Endothelial cell of umbilical vein (primary cell): ENCODE measurements at regions not wholly inside any gene's neighbourhood (a gene's known extent, or its start where the extent isn't known, plus 50 kb on each side); places are given as distances from the start of the nearest gene placed in this dataset.

Source experiments
- BruUV-seq: library from RNA; stranded (reverse); fragments of 400-500 nt; replicated peaks from 2 replicates; lab custom pipeline; 2021; lab: Mats Ljungman, UMichigan
- CTCF ChIA-PET: fragments of 300-600, 350-600 bp; sonication (Branson Sonifier 250); formaldehyde crosslinking; loops from one replicate; lab custom pipeline; 2021; ENCODE audit warnings: antibody characterized with exemption, inconsistent platforms; lab: Charles Lee
- POLR2A ChIA-PET: fragments of 300-600, 350-600 bp; sonication (Branson Sonifier 250); formaldehyde crosslinking; loops from one replicate; lab custom pipeline; 2021; ENCODE audit warnings: antibody characterized with exemption, inconsistent platforms; lab: Charles Lee
- DNase-seq: peaks from one replicate; pipeline ENCODE4 v3.0.0-alpha.2; 2011; ENCODE audit warnings: low read depth, low spot score
- FAIRE-seq: peaks from 2 replicates; lab custom pipeline; 2011; peaks lifted over from hg19 to GRCh38; lab: Jason Lieb, UNC
- H2AFZ ChIP-seq: 2 replicates; pipeline ENCODE4 v1.6.0; 2012; ENCODE audit warnings: low read depth, low read length, control low read depth, inconsistent platforms
- H3K27ac ChIP-seq: 2 replicates; pipeline ENCODE4 v1.5.1; 2011; ENCODE audit warnings: low read depth, mild to moderate bottlenecking, control low read depth, low read length, moderate library complexity; ENCODE audit not compliant: insufficient read depth
- H3K27me3 ChIP-seq, 2 experiments: 2 replicates each; pipeline versions ENCODE4 v1.6.0 to v1.6.1; 2011; ENCODE audit warnings: low read length in 2 of 2, mixed read lengths in 1 of 2; ENCODE audit not compliant: control insufficient read depth in 2 of 2, insufficient read depth in 2 of 2
- H3K36me3 ChIP-seq, 2 experiments: 2 replicates in 1 of 2; 3 replicates in 1 of 2; pipeline ENCODE4 v1.5.1; 2011; ENCODE audit warnings: low read length in 2 of 2, mild to moderate bottlenecking in 1 of 2, moderate library complexity in 1 of 2; ENCODE audit not compliant: control insufficient read depth in 2 of 2, insufficient read depth in 2 of 2; ENCODE audit errors: extremely low read depth in 1 of 2
- H3K4me1 ChIP-seq: 3 replicates; pipeline ENCODE4 v1.5.1; 2011; ENCODE audit warnings: mild to moderate bottlenecking, low read length; ENCODE audit not compliant: control insufficient read depth, insufficient read depth; ENCODE audit errors: extremely low read depth
- H3K4me2 ChIP-seq: 2 replicates; pipeline ENCODE4 v1.6.1; 2011; ENCODE audit warnings: low read length, control low read depth, mixed read lengths; ENCODE audit not compliant: insufficient read depth
- H3K4me3 ChIP-seq, 3 experiments: fragments of 200-600 bp in 1 of 3; sonication (generic), shearing (Covaris generic) in 1 of 3; replicated peaks in 1 of 3; 2 replicates each; pipeline ENCODE4 v1.5.1; 2011 to 2016; ENCODE audit warnings: control low read depth in 3 of 3, low read length in 3 of 3, mild to moderate bottlenecking in 2 of 3, inconsistent platforms in 1 of 3, low read depth in 1 of 3, moderate library complexity in 1 of 3; ENCODE audit not compliant: insufficient read depth in 1 of 3
- H3K79me2 ChIP-seq: 2 replicates; pipeline ENCODE4 v1.6.0; 2012; ENCODE audit warnings: low read length, inconsistent platforms; ENCODE audit not compliant: control insufficient read depth, insufficient read depth
- H3K9ac ChIP-seq: replicated peaks from 2 replicates; pipeline ENCODE3; 2011; ENCODE audit warnings: low read length, control low read depth; ENCODE audit not compliant: insufficient read depth; ENCODE audit errors: extremely low read depth
- H3K9me1 ChIP-seq: replicated peaks from 3 replicates; pipeline ENCODE4 v1.6.0; 2011; ENCODE audit warnings: mild to moderate bottlenecking, low read length; ENCODE audit not compliant: control insufficient read depth, insufficient read depth; ENCODE audit errors: extremely low read depth
- H3K9me3 ChIP-seq: replicated peaks from 2 replicates; pipeline ENCODE4 v1.5.1; 2012; ENCODE audit warnings: low read length, inconsistent platforms; ENCODE audit not compliant: control insufficient read depth, insufficient read depth
- H4K20me1 ChIP-seq: replicated peaks from 2 replicates; pipeline ENCODE3; 2011; ENCODE audit warnings: mild to moderate bottlenecking, low read length; ENCODE audit not compliant: control insufficient read depth, insufficient read depth; ENCODE audit errors: extremely low read depth
- FOS ChIP-seq: IDR thresholded peaks from 2 replicates; pipeline ENCODE4 v1.6.1; 2011; ENCODE audit warnings: mild to moderate bottlenecking, low read length, moderate library complexity, borderline replicate concordance; ENCODE audit not compliant: insufficient read depth
- GATA2 ChIP-seq: IDR thresholded peaks from 2 replicates; pipeline ENCODE4 v1.7.0; 2011; ENCODE audit warnings: low read depth, mild to moderate bottlenecking, moderate library complexity, mixed read lengths, low read length; ENCODE audit not compliant: insufficient read length, insufficient read depth
- JUN ChIP-seq: IDR thresholded peaks from 2 replicates; pipeline ENCODE4 v1.6.1; 2011; ENCODE audit warnings: borderline replicate concordance, low read depth; ENCODE audit not compliant: insufficient read length, insufficient read depth
- MYC ChIP-seq: IDR thresholded peaks from one replicate; pipeline ENCODE4 v1.6.1; 2011; ENCODE audit warnings: mild to moderate bottlenecking, low read depth, low read length
- POLR2A ChIP-seq: IDR thresholded peaks from 2 replicates; pipeline ENCODE4 v1.6.1; 2012; ENCODE audit warnings: low read depth, mild to moderate bottlenecking, control low read depth, low read length
- dilution Hi-C: fragments of 300-500 bp; cut with MboI; formaldehyde crosslinking; loops from one replicate; pipeline ENCODE4 v1.15.0; 2019; ENCODE audit warnings: low sequenced_read_pairs; ENCODE audit not compliant: extremely low pct_ligation_motif_present
- intact Hi-C: fragments of 100-400 bp; cut with micrococcal nuclease; formaldehyde crosslinking; loops from one replicate; pipeline ENCODE4 v1.10.0; 2022
- TF ChIP-seq, protein P1 (sequence below): IDR thresholded peaks from 2 replicates; pipeline ENCODE4 v1.6.1; 2011; ENCODE audit not compliant: insufficient read depth, insufficient read length
- TF ChIP-seq, protein P2 (sequence below), 2 donors: IDR thresholded peaks; 1 replicate in 1 of 2; 2 replicates in 1 of 2; pipeline ENCODE4 v1.5.1; 2011; ENCODE audit warnings: low read length in 2 of 2, mild to moderate bottlenecking in 2 of 2, moderate library complexity in 2 of 2, control low read depth in 1 of 2, inconsistent platforms in 1 of 2, low read depth in 1 of 2; ENCODE audit not compliant: insufficient read depth in 1 of 2; ENCODE audit errors: extremely low read depth in 1 of 2

DNA sequence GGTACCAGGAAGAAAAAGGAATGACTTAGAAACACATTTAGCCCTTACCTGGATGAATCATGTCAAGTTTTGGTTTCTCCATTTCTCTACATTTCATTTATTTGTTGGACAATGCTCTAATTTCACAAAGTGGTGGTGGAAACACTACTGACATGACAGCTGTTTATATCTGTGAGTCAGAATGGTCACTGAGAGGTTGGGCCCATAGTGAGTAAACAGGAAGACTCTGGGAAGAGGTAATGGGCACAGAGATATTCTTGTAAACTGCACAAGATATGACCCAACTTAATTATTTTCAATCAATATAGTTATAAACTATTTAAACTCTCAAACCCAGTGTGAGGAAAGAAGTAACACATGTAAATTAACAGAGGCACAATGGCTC, 176.3 kb upstream of the MEOX2 start:
- Histone ChIP-seq H3K79me2 (no peaks in the 10 kb centered on the region), H3K4me3 (no peak overlapping the region), H4K20me1 (no peaks in the 10 kb centered on the region), H2AFZ (no peak overlapping the region), H3K4me1 (no peaks in the 10 kb centered on the region), H3K9me1 (no peaks in the 10 kb centered on the region), H3K27ac (no peak overlapping the region), H3K36me3 (no peaks in the 10 kb centered on the region), H3K9ac (no peak overlapping the region), H3K9me3 (no peaks in the 10 kb centered on the region), H3K4me2 (no peak overlapping the region), H3K27me3 (no peaks in the 10 kb centered on the region)
- intact Hi-C loops: no loop called here
- ChIA-PET CTCF (interaction anchor here (1.0 to 1.5 kb wide), 2 partner anchors 16 to 142 kb away, joined by 3 to 7 read pairs; no protein-coding TSS in a partner anchor), POLR2A (no interaction called here)
- DNase-seq (peak; percentile 37), FAIRE-seq (no peak)
- TF ChIP-seq POLR2A: no peak
- TF ChIP-seq, protein P1, sequence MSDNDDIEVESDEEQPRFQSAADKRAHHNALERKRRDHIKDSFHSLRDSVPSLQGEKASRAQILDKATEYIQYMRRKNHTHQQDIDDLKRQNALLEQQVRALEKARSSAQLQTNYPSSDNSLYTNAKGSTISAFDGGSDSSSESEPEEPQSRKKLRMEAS: no peak
- no peak for TF ChIP-seq JUN
- TF ChIP-seq, protein P2, sequence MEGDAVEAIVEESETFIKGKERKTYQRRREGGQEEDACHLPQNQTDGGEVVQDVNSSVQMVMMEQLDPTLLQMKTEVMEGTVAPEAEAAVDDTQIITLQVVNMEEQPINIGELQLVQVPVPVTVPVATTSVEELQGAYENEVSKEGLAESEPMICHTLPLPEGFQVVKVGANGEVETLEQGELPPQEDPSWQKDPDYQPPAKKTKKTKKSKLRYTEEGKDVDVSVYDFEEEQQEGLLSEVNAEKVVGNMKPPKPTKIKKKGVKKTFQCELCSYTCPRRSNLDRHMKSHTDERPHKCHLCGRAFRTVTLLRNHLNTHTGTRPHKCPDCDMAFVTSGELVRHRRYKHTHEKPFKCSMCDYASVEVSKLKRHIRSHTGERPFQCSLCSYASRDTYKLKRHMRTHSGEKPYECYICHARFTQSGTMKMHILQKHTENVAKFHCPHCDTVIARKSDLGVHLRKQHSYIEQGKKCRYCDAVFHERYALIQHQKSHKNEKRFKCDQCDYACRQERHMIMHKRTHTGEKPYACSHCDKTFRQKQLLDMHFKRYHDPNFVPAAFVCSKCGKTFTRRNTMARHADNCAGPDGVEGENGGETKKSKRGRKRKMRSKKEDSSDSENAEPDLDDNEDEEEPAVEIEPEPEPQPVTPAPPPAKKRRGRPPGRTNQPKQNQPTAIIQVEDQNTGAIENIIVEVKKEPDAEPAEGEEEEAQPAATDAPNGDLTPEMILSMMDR (IDR thresholded peaks at IDR 0.05; ENCODE audit: extremely low read depth in 1 of 2, insufficient read depth in 1 of 2, low read depth in 1 of 2, low read length in 2 of 2): no peak
- TF ChIP-seq GATA2: no peak
- TF ChIP-seq FOS: peak; percentile 37
- TF ChIP-seq MYC: no peak
- no TSS peak for BruUV-seq
- dilution Hi-C loops: no loop called here
